Nephron progenitor cell (in vitro differentiated cells): ENCODE measurements at regions not wholly inside any gene's neighbourhood (a gene's known extent, or its start where the extent isn't known, plus 50 kb on each side); places are given as distances from the start of the nearest gene placed in this dataset.

ENCODE experiments used
- DNase-seq: peaks from one replicate; pipeline ENCODE4 v3.0.0; 2021
- H3K27ac Mint-ChIP-seq: 2 replicates; pipeline ENCODE4 v1.8.0; 2021; ENCODE audit warnings: mild to moderate bottlenecking, moderate library complexity, mixed read lengths
- H3K27me3 Mint-ChIP-seq: 2 replicates; pipeline ENCODE4 v1.8.0; 2021; ENCODE audit warnings: mild to moderate bottlenecking, low read depth, mixed read lengths; ENCODE audit not compliant: poor library complexity
- H3K36me3 Mint-ChIP-seq: 2 replicates; pipeline ENCODE4 v1.8.0; 2021; ENCODE audit warnings: low read depth, mixed read lengths
- H3K4me1 Mint-ChIP-seq: 2 replicates; pipeline ENCODE4 v1.8.0; 2021; ENCODE audit warnings: mixed read lengths
- H3K4me3 Mint-ChIP-seq: 2 replicates; pipeline ENCODE4 v1.8.0; 2021; ENCODE audit warnings: mild to moderate bottlenecking, moderate library complexity, mixed read lengths
- H3K9me3 Mint-ChIP-seq: 2 replicates; pipeline ENCODE4 v1.8.0; 2021; ENCODE audit warnings: mild to moderate bottlenecking, moderate library complexity, mixed read lengths
- TF ChIP-seq, protein P1 (sequence below): fragments of 200-600 bp; sonication (generic); IDR thresholded peaks from 2 replicates; pipeline ENCODE4 v1.5.0; 2021; ENCODE audit warnings: antibody characterized with exemption

DNA sequence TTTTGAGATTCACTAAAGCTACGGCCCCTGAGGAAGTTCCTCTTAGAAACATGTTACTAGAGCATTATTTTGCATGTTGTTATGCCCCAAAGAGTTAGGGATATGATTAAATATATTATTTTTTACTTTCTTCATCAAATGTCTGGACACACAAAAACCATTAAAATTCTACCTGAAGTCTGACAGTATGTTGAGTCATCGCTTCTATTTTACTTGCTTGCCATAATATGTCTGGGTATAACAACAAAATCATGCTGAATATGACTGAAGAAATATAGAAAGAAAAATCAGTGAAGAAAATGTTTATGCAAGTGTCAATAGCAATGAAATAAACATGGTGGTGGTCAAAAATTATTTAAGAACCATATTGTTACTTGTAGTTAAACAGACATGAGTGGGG lies 1818.5 kb upstream of the ADGRL3 start:
- TF ChIP-seq, protein P1, sequence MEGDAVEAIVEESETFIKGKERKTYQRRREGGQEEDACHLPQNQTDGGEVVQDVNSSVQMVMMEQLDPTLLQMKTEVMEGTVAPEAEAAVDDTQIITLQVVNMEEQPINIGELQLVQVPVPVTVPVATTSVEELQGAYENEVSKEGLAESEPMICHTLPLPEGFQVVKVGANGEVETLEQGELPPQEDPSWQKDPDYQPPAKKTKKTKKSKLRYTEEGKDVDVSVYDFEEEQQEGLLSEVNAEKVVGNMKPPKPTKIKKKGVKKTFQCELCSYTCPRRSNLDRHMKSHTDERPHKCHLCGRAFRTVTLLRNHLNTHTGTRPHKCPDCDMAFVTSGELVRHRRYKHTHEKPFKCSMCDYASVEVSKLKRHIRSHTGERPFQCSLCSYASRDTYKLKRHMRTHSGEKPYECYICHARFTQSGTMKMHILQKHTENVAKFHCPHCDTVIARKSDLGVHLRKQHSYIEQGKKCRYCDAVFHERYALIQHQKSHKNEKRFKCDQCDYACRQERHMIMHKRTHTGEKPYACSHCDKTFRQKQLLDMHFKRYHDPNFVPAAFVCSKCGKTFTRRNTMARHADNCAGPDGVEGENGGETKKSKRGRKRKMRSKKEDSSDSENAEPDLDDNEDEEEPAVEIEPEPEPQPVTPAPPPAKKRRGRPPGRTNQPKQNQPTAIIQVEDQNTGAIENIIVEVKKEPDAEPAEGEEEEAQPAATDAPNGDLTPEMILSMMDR: no peak
- H3K36me3 Mint-ChIP-seq: no peaks in the 10 kb centered on the region
- H3K4me1 Mint-ChIP-seq: no peaks in the 10 kb centered on the region
- H3K27me3 Mint-ChIP-seq: peaks cover 3% of the 10 kb centered on the region
- DNase-seq: no peak
- no peak overlapping the region for H3K4me3 Mint-ChIP-seq
- H3K27ac Mint-ChIP-seq: no peak overlapping the region
- peaks cover 5% of the 10 kb centered on the region for H3K9me3 Mint-ChIP-seq

DNA sequence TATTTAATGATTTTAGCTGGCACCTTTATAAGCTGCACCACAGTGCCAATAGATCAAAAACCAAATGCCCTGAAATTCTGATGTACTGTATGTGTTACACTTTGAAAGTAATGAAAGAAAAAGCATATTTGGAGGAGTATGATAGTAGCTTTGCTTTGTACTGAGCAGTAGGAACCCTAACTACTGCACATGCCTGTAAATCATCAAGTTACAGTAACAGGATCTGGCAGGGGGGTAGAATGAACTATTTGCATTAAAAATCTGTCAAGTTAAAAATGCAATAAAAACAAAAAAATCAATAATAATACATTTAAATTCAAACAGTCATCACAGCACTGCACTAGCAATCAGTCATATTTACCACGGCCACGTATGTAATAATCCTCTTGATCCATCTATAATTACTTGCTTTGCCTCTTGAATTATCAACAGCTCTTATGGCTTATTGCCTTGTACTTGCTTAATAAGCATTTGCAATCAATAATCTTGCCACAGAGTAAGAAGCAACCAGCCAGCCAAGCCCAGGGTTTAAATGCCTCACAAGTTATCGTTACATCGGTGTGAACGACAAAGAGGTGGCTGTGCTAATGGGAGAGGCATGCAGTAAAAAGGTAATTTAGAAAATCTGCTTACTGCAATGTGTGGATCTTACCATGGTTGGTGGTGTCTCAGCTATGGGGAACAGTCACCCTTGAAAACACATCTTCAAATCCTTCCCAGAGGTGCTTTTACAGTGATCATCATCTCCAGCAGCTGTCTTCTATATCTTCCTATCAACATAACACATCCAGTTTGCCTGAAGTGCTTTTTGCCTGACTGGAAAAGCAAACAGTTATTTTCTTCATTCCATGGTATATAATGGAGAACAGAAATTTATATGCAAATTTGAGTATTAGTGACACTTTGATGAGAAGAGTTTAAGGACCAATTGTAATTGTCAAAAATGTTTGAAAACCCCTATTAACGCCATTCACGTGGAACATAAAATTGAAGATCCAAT lies 1812.1 kb upstream of the ADGRL3 start:
- H3K36me3 Mint-ChIP-seq: no peaks in the 10 kb centered on the region
- no peaks in the 10 kb centered on the region for H3K4me1 Mint-ChIP-seq
- no peak overlapping the region for H3K4me3 Mint-ChIP-seq
- H3K27ac Mint-ChIP-seq: no peak overlapping the region
- DNase-seq: no peak
- TF ChIP-seq, protein P1: no peak
- H3K9me3 Mint-ChIP-seq: peaks cover 5% of the 10 kb centered on the region
- peaks cover 10% of the 10 kb centered on the region for H3K27me3 Mint-ChIP-seq

DNA sequence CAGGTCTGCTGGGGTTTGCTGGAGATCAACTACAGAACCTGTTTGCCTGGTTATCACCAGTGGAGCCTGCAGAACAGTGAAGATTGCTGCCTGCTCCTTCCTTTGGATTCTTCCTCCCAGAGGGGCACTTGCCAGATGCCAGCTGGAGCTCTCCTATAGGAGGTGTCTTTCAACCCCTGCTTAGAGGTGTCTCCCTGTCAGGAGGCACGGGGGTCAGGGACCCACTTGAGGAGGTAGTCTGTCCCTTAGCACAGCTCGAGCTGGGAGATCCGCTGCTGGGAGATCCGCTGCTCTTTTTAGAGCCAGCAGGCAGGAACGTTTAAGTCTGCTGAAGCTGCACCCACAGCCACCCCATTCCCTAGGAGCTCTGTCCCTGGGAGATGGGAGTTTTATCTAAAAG lies 1806.3 kb upstream of the ADGRL3 start:
- no peak for DNase-seq
- no peaks in the 10 kb centered on the region for H3K27me3 Mint-ChIP-seq
- no peaks in the 10 kb centered on the region for H3K4me1 Mint-ChIP-seq
- no peak overlapping the region for H3K4me3 Mint-ChIP-seq
- TF ChIP-seq, protein P1: no peak
- H3K9me3 Mint-ChIP-seq: peaks cover 11% of the 10 kb centered on the region
- no peak overlapping the region for H3K27ac Mint-ChIP-seq
- H3K36me3 Mint-ChIP-seq: no peaks in the 10 kb centered on the region

DNA sequence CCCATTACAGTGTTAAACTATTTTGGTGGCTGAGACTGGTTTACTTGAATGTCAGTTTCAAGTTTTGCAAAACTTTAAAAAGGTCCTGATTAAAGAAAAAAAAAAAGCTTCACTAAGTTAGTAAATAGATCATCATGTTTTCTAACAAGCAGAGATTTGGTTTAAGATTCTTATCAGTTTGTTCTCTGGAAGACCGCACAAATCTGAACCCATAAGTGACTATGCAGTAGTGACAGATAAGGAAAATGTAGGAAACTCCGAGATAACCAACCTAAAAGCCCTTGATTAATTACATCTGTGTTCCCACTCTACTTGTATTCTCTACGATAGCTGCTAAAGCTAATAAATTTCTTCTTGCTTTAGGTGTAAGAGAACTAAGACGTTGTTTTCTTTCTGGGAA lies 1799.8 kb upstream of the ADGRL3 start:
- no peaks in the 10 kb centered on the region for H3K27me3 Mint-ChIP-seq
- TF ChIP-seq, protein P1: no peak
- H3K9me3 Mint-ChIP-seq: no peaks in the 10 kb centered on the region
- no peak overlapping the region for H3K4me3 Mint-ChIP-seq
- no peaks in the 10 kb centered on the region for H3K36me3 Mint-ChIP-seq
- H3K4me1 Mint-ChIP-seq: no peaks in the 10 kb centered on the region
- no peak overlapping the region for H3K27ac Mint-ChIP-seq
- DNase-seq: no peak

DNA sequence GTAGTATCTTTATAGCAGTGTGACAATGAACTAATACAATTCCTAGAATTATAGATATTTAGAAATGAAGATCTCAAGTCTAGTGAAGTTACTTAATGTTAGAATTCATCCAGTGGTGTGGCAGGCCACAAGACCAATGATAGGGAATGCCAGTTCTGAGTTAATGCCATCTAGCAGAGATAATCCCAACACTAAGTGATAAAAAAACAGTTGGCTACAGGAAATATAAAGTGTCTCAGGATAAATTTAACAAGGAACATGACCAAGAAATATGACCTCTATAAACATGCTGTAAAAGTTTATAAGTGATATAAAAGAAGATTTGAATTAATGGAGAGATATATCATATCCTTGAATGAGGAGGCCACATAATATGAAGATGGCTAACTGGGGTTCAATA lies 1790.5 kb upstream of the ADGRL3 start:
- H3K36me3 Mint-ChIP-seq: no peaks in the 10 kb centered on the region

More for the DNA sequence above, 1790.5 kb upstream of the ADGRL3 start:
- Mint-ChIP-seq H3K27ac (no peak overlapping the region), H3K4me1 (no peaks in the 10 kb centered on the region), H3K27me3 (no peaks in the 10 kb centered on the region), H3K9me3 (peaks cover 9% of the 10 kb centered on the region), H3K4me3 (no peak overlapping the region)
- no peak for DNase-seq
- TF ChIP-seq, protein P1: no peak
